ENCODE measurements at regions not wholly inside any gene's neighbourhood (a gene's known extent, or its start where the extent isn't known, plus 50 kb on each side); places are given as distances from the start of the nearest gene placed in this dataset.
"Not testable (repeated sequence)": the region's sequence is repeated elsewhere in the genome, so short reads cannot be mapped to it uniquely, and the experiment has no call there.

DNA sequence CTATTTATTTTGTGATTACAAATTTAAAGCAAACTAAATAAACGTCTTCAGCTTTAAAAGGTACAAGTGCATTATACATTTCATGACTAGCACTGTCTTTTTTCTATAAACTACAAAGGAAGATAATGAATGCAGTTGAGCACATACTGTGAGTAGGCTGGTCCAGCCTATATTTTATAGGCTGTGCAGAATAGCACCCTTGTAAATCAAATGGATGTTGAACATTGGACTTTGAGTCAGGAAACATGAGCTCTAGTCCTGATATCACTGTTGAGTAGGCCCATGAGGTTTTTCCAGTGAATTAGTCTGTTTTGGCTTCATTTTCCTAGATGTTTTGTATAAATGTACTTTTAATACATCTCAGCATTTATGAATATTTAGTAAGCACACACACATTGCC is 447.3 kb upstream of the KCNMB2 start:
- DNase-seq = no peak

DNA sequence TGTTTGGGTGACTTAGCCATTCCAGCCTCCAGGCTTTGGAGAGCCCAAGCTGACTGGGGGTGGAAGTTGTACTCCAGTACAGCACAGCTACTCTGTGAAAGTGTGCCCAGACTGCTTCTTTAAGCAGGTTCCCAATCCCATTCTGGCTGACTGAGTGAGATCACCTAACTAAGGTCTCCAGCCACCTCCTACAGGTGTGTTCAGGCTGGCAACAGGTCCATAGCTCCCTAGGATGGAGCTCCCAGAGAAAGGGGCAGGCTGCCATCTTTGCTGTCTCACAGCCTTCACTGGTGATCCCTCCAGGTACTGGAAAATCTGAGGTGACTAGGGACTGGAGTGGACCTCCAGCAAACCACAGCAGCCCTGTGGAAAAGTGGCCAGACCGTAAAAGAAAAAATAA is 445.3 kb upstream of the KCNMB2 start:
- no peak for DNase-seq

DNA sequence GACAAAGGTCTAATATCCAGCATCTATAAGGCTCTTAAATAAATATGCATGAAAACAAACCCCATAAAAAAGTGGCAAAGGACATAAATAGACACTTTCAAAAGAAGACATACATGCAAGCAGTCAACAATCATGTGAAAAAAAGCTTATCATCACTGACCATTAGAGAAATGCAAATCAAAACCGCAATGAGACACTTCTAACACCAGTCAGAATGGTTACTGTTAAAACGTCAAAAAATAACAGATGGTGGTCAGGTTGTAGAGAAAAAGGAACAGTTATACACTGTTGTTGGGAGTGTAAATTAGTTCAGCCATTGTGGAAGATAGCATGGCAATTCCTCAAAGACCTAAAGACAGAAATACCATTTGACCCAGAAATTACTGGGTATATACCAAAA is 440.7 kb upstream of the KCNMB2 start:
- DNase-seq = no peak

DNA sequence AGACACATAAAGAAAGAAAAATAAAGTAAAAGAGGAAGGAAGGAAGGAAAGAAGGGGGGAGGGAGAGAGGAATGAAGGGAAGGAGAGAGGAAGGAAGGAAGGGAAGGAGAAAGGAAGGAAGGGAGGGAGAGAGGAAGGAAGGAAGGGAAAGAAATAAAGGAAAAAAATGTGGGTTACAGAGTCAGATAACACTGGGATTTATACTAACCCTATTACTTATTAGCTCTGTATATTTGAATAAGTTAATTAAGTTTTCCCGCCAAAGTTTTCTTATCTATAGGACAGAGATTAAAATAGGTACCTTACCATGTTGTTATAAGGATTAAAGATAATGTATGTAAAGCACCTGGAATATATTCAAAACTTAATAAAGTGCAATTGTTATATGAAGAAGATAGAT is 439.3 kb upstream of the KCNMB2 start:
- DNase-seq = no peak

DNA sequence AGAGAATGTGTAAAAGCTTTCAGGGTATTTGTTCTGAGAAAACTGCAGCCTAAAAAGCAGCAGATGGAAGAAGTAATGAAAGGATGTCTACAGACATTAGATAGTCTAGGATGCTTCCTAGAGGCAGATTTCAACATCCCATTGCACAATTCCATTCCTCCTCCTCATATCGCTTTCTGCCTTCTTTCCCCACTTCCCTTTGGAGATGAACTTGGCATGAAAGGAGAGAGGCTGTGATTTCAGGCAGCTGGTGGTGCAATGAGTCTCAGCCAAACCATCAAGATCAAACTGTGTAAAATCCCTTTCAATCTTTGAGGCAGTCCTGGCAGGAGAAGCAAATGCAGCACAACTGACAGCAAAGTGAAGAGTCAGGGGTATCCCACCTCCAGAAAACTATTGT is 438.7 kb upstream of the KCNMB2 start:
- no peak for DNase-seq

DNA sequence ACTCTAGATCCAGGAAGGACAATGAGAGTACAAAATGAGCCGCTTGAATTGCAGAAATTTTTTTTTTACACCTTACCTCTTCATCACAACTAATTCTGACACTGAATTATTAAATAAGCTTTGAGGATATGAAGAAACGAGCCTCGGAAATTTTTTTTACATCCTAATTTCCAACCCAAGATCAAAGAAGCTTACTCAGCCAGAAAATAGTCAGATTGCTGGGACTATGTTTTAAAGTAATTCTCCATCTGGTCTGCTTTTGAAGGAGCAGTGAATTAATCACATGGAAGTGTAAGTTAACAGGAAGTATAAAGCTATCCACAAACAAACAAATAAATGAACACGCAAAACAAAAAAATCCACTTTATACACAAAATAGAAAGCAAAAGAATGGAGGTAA is 437.0 kb upstream of the KCNMB2 start:
- no peak for DNase-seq

DNA sequence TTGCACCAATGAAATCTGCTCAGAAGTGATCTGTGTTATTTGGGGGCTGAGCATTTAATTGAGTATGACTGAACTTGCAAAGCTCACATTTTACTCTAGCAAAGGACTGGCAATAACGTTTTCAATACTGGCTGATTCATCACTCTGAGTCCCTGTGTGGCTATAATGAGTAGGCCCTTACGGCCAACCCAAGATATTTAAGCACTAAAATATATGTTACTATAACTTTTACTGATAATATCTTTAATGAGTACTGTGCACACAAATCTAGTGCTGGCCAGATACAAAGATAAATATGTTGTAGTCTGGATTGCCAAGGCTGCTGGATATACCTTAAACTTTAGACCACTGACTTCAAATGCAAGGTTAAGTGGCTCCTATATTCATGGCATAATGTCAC is 436.4 kb upstream of the KCNMB2 start:
- no peak for DNase-seq

DNA sequence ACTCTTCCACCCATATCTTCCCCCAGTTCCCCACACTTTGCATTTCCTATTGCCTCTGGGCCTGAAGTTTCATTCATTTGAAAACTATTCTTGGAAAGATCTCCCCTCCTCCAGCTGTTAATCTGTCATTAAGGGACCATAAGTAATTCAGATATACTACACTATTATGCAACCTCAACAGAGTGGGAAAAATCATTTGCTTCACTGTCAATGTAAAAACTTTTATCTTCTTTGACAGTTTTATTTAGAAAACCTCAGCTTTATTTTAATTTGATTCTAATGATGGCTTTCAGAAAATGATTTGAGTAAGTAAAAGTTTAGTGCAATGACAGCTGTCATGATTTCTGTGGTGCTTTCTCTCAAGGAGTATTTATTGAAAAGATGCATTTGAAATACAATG is 435.3 kb upstream of the KCNMB2 start:
- no peak for DNase-seq

DNA sequence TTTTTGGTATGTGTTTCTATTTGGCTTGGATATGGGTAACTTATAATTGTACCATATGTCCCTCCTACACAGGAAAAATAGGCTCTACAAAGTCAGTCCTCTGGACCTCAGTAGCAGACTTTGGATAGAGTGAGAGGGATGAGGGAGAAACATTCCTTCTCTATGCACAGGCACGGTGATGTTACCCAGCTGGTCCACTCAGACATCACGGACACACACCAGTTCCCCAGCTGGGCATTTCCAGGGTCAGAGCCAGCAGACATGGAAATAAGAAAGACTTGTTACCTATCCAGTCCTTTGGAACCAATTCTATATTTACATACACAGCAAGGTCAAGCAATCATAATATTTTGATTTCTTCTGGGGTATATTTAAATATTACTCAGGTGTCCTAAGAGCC is 433.1 kb upstream of the KCNMB2 start:
- DNase-seq = no peak

DNA sequence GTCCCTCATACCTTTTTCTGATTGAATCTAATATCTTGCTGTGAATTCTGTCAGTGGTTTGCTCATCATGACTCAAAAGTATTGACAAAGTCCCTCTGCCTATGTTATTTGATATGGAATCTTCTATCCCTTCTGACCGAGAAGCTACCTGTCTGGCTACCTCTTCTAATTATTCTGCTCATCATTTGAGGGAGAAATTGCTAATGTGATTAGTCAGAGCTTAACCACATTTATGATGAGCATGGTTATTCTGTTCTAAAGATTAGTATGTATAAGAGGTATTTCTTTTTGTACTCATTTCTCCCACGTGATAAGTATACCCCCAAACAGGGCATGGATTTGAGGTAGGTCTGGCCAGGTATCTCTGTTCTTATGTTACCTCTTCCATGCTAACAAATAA is 428.4 kb upstream of the KCNMB2 start:
- DNase-seq = no peak

DNA sequence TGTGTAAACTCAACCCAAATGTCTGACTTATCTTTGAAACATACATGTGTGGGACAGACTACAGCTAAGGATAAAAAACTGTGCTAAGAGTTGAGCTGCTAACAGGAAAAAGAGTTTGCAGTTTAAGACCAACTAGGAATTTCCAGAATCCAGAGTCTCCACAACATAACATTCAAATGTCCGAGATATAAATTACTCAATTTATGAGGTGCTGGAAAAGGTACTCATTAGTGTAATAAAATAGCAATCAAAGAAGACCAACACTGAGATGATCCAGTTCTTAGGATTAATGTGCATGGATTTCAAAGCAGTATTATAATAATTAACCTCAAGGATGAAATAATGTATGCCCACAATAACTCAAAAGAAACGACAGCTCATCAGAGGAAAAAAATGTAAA is 426.5 kb upstream of the KCNMB2 start:
- DNase-seq = no peak

DNA sequence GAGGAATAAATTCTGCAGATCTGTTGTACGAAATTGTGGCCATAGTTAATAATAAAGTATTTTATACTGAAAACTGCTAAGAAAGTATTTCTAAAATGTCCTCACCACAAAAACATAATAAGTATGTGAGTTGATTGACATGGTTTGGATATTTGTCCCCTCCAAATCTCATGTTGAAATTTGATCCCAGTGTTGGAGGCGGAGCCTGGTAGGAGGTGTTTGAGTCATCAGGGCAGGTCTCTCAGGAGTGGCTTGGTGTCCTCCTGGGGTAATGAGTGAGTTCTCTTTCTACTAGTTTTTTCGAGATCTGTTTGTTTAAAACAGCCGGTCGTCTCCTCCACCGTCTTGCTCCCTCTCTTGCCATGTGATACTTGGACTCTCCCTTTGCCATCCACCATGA is 424.1 kb upstream of the KCNMB2 start:
- no peak for DNase-seq

DNA sequence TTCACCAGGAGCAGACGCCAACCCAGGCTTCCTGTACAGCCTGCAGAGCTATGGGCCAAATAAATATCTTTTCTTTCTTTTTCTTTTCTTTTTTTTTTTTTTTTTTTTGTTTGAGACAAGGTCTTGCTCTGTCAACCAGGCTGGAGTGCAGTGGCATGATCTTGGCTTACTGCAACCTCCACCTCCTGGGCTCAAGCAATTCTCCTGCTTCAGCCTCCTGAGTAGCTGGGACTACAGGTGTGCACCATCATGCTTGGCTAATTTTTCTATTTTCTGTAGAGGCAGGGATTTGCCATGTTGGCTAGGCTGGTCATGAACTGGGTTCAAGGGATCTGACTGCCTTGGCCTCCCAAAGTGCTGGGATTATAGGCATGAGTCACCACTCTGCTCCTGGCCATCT is 423.7 kb upstream of the KCNMB2 start:
- DNase-seq = not testable (repeated sequence)

DNA sequence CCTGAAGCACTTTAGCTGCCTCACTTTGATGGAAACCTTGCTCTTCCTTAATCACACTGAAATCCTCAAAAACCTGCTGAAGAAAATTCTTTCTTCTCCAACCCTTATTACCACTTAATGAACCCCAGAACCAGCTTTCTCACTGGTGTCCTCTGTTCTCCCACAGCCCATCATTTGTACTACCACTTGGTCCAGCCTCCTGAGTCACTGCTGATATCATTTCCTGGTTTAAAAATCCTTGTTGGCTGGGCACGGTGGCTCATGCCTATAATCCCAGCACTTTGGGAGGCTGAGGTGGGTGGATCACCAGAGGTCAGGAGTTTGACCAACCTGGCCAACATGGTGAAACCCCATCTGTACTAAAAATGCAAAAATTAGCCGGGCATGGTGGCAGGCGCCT is 418.6 kb upstream of the KCNMB2 start:
- DNase-seq = no peak

DNA sequence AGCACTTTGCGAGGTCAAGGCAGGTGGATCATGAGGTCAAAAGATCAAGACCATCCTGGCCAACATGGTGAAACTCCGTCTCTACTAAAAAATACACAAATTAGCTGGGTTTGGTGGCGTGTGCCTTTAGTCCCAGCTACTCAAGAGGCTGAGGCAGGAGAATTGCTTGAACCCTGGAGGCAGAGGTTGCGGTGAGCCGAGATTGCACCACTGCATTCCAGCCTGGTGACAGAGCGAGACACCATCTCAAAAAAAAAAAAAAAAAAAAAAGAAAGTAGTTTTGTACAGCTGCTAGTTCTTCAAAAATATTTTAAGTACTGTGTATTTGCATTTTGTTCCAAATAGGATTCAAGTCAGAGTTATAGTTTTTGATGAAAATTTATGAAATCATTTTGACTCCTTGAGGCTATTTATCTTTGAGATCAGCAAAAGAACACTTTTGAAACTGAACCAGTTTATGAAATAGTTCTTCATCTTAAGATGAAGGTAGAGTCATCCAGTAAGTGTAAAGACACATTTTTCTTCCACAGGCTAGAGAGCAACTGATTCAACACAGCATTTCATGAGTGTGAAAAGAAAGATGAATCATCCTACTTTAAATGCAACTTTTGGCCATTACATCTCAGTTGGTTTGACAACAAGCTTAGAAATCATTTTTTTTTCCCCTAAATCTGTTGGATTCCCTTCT is 416.5 kb upstream of the KCNMB2 start:
- DNase-seq = not testable (repeated sequence)

DNA sequence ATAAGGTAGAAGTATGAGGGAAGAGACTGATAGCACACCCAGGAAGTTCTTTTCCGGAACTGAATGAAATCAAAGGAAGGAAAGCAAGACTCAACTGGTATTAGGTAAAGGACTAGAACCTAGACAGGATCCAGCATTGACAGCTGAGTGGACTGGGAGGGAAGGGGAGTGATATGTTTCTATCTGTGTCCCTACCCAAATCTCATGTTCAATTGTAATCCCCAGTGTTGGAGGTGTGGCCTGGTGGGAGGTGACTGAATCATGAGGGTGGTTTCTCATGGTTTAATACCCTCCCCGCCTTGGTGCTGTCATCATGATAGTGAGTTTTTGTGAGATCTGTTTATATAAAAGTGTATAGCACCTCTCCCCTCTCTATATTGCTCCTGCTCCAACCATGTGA is 415.9 kb upstream of the KCNMB2 start:
- DNase-seq = no peak

DNA sequence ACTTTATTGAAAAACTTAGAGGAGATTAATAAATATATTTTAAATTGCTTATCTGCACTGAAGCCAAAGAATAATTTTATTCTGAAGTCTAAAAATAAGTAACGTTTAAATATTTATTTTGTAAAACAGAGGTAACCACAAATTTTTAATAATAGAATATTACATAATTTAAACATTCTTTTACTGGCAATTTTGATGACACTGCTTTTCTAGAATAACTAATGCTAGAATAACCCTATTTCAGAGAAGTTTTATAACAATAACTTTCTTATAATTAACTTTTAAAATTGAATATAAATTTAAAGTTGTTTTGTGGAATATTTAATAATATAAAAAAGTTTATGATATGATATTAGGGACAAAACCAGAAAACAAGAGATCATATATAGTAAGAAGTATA is 409.6 kb upstream of the KCNMB2 start:
- DNase-seq = no peak

DNA sequence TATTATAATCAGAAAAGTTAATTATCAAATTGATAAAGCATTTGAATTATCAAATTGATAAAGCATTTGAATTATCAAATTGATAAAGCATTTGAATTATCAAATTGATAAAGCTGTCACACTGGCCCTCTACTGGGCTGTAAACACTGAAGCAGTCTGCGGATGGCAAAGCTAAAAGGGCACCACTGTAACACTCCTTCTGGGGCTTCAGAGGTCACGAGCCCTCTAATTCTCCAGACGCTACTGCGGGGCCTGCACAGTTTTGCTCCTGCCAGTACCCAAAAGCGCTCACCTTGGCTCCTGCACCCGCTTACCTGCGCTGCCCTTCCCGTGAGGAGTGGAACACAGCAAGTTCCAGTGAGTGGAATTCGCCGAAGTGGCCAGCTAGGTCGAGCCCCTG is 409.0 kb upstream of the KCNMB2 start:
- no peak for DNase-seq

DNA sequence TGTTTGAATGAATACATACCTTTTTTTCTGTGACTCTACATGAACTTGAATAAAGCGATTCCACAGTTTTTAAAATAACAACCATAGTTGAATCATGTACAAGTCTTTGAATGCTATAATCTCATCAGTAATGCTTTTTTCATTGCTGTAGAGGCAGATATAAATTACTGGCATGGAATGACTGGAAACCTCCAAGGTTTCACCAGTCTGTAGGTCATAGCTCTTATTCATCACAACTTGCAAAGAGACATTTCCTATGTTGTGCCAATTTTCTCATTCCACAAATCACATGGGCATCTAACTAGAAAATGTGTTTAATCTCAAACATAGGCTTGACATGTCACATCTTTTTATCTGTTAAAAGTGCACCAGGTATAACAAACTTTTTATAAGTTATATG is 407.1 kb upstream of the KCNMB2 start:
- DNase-seq = no peak

DNA sequence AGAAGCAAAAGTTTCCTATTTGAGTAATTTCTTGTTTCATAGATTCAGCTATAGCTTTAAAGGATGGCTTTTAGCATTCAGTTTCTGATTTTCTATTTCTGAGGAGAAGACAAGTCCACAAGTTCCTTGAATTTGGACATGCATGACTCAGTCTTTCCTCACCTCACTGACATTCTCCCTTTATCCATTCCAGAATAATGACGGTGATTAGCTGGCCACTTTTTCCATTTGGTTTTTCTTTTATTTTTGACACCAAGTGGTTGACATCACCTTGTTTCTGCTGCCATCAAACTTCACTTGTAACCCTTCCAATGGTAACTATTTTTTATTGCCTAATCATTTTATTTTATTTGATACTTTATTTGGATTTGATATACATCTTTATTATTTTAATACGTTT is 404.4 kb upstream of the KCNMB2 start:
- DNase-seq = no peak

DNA sequence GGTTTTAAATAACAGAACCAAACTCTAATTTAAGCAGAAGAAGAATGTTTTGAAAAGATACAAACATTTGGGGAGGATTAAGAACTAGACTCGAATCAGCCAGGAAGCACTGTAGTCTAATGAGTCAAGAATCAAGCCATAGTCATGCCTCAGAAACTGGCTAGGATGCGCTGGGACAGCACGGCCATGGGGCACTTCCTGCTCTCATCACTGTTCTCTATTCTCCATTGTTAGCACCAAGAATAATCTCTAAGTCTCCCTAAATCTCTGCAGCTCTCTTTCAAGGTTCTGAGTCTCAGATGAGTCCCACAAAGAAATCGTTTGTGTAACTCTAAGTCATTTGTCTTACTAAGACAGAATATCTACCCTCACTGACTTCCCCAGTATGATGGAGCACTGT is 399.0 kb upstream of the KCNMB2 start:
- DNase-seq = no peak

DNA sequence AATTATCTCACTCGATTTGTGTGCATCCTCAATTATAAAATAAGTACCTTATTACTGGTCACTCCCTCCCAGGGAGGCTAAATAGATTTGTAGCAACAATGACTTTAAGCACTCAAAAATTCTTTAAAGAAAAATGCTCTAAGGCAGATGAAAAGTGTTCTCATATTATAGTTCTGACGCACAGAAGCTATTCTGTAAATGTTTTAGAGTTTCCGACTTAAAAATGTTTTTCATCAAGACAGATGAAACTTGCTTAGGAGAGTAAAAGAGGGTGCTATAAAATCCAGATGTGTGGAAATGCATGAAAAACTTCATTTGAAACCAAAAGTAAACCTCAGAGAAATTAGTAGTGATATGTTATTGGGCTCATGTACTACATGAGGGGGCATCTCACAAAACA is 398.4 kb upstream of the KCNMB2 start:
- no peak for DNase-seq

DNA sequence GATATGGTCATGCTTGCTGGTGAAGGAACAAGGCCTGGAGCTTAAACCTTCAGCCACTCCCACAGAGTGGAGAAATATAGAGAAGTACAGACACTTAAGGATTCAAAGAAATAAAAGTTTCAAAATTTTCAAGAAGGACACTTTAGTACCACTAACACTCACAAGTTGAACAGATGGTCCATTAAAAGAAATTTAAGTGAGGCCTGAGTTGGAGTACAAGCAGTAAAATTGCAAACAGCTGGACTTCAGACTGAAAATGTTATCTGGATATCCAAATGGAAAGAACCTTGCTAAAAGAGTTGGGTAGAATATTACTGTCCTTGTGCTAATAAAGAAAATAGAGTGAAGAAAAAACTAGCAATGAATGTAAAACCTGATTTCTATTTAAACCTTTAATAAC is 397.1 kb upstream of the KCNMB2 start:
- no peak for DNase-seq

DNA sequence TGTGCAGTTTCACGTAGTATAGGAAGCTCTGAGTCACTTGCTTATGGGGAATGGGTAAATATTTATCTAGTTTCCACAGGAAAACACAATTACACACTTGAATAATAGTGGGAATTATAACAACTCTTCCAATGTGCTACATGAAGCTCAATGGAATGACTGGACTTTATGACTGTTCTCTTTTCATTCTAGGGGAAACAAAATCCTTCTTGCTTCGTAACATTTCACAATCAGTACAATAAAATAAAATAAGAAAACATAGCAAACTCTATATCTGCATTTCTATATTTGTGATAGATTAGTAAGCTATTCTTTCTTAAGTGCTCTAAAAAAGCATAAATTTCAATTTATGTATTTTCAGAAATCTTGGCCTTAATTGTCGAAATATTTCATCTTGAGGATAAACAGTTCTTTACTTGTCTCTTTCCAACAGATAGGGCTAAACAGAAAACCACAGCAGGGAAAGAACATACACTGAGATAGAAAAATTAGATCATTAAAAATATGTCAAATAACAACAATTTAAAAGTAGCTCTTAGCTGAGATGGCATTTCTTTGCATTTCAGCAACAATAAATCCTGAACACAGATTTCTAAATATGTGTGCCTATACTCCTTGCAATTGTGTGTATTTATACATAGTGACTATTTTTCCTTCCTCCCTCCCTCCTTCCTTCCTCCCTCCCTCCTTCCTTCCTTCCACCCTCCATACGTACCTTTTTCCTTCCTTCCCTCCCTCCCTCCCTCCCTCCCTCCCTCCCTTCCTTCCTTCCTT is 395.5 kb upstream of the KCNMB2 start:
- DNase-seq = no peak

DNA sequence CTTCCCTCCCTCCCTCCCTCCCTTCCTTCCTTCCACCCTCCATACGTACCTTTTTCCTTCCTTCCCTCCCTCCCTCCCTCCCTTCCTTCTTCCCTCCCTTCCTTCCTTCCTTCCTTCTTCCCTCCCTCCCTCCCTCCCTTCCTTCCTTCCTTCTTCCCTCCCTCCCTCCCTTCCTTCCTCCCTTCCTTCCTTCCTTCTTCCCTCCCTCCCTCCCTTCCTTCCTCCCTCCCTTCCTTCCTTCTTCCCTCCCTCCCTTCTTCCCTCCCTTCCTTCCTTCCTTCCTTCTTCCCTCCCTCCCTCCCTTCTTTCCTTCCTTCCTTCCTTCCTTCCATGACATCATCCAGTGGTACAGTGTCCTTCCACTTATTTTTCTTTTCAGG is 394.9 kb upstream of the KCNMB2 start:
- not testable (repeated sequence) for DNase-seq
